ENCODE measurements at regions not wholly inside any gene's neighbourhood (a gene's known extent, or its start where the extent isn't known, plus 50 kb on each side); places are given as distances from the start of the nearest gene placed in this dataset.

- CTCF ChIA-PET, result no interaction called here
- POLR2A ChIA-PET, result no interaction called here
- no peak overlapping the region for H3K27ac ChIP-seq (ENCODE audit: low read depth, low read length)
- H3K9me3 ChIP-seq (ENCODE audit: control insufficient read depth, insufficient read depth, low read length), result peaks cover 6% of the 10 kb centered on the region; the same call in 1 of the 2 replicates
- TF ChIP-seq, protein P1, sequence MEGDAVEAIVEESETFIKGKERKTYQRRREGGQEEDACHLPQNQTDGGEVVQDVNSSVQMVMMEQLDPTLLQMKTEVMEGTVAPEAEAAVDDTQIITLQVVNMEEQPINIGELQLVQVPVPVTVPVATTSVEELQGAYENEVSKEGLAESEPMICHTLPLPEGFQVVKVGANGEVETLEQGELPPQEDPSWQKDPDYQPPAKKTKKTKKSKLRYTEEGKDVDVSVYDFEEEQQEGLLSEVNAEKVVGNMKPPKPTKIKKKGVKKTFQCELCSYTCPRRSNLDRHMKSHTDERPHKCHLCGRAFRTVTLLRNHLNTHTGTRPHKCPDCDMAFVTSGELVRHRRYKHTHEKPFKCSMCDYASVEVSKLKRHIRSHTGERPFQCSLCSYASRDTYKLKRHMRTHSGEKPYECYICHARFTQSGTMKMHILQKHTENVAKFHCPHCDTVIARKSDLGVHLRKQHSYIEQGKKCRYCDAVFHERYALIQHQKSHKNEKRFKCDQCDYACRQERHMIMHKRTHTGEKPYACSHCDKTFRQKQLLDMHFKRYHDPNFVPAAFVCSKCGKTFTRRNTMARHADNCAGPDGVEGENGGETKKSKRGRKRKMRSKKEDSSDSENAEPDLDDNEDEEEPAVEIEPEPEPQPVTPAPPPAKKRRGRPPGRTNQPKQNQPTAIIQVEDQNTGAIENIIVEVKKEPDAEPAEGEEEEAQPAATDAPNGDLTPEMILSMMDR (IDR thresholded peaks at IDR 0.05; ENCODE audit: low read depth, low read length), result no peak
- H3K4me3 ChIP-seq (ENCODE audit: low read depth, low read length), result no peak overlapping the region
- H3K27me3 ChIP-seq (ENCODE audit: control insufficient read depth, insufficient read depth, low read length), result no peaks in the 10 kb centered on the region
- DNase-seq (ENCODE audit: low read depth, low spot score), result no peak
Observed at GRCh38 chr9:119758241-119758640, 389.0 kb upstream of the BRINP1 start.

- H3K9me3 ChIP-seq (ENCODE audit: control insufficient read depth, insufficient read depth, low read length), result peaks cover 10% of the 10 kb centered on the region; the same call in 1 of the 2 replicates
- DNase-seq (ENCODE audit: low read depth, low spot score), result no peak
- ChIA-PET POLR2A (no interaction called here), CTCF (no interaction called here)
- no peak overlapping the region for H3K27ac ChIP-seq (ENCODE audit: low read depth, low read length)
- H3K4me3 ChIP-seq (ENCODE audit: low read depth, low read length), result no peak overlapping the region
- H3K27me3 ChIP-seq (ENCODE audit: control insufficient read depth, insufficient read depth, low read length), result no peaks in the 10 kb centered on the region
- TF ChIP-seq, protein P1 (IDR thresholded peaks at IDR 0.05; ENCODE audit: low read depth, low read length), result no peak
Observed at GRCh38 chr9:119739476-119739875, 370.2 kb upstream of the BRINP1 start.

DNA sequence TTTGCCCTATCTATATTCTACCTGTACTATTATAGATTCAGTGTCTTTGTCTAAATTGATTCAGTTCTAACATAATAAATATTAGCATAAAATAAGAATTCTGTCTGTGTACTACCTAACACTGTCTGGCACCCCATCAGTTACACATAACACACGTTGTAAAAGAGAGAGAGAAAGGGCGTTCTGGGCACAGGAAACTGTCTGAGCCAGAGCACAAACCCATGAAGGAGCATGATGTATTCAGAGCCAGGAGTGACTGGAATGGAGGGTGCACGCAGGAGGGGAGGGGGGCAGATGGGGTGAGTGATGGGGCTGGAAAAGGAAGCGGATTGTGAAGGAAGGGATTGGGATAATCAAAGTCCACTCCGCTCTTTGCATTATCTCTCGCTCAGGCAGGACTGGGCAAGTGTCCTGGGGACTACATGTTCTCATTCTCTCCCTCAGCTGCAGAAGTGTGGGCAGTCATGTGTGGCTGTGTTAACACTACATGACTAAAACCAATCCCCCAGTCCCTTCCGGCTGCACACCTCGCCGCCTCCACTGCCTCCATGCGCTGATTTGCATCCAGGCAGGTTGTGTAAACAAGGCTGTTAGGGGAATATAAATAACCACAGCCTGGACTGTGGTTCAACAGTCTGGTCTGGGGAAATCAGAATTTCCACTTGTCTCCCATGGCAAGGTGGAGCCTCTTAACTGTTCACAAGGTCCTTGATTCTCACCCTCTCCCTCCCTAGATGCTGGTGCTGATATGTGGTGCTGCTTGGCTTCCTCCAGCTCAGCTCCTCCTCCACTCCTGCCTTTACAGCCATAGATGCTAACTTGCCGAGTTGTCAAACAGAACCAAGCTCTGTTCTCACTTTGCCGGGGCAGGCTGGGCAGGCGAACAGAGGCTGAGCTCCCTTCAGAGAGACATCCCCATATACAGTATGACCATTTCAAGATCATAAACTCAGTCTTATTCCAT, 367.5 kb upstream of the BRINP1 start:
- H3K27ac ChIP-seq (ENCODE audit: low read depth, low read length), result no peak overlapping the region
- no peak for DNase-seq (ENCODE audit: low read depth, low spot score)
- H3K27me3 ChIP-seq (ENCODE audit: control insufficient read depth, insufficient read depth, low read length), result no peaks in the 10 kb centered on the region
- POLR2A ChIA-PET, result no interaction called here
- CTCF ChIA-PET, result no interaction called here
- no peak overlapping the region for H3K4me3 ChIP-seq (ENCODE audit: low read depth, low read length)
- TF ChIP-seq, protein P1 (IDR thresholded peaks at IDR 0.05; ENCODE audit: low read depth, low read length), result no peak
- peaks cover 10% of the 10 kb centered on the region; the same call in 1 of the 2 replicates for H3K9me3 ChIP-seq (ENCODE audit: control insufficient read depth, insufficient read depth, low read length)

GRCh38 chr9:119727988-119728387, 358.8 kb upstream of the BRINP1 start:
- ChIA-PET CTCF (no interaction called here), POLR2A (no interaction called here)
- Histone ChIP-seq H3K27ac (ENCODE audit: low read depth, low read length) (no peak overlapping the region), H3K9me3 (ENCODE audit: control insufficient read depth, insufficient read depth, low read length) (peaks cover 7% of the 10 kb centered on the region; the same call in 1 of the 2 replicates), H3K4me3 (ENCODE audit: low read depth, low read length) (no peak overlapping the region), H3K27me3 (ENCODE audit: control insufficient read depth, insufficient read depth, low read length) (no peaks in the 10 kb centered on the region)
- DNase-seq (ENCODE audit: low read depth, low spot score), result no peak
- TF ChIP-seq, protein P1 (IDR thresholded peaks at IDR 0.05; ENCODE audit: low read depth, low read length), result no peak

- CTCF ChIA-PET, result no interaction called here
- Histone ChIP-seq H3K9me3 (ENCODE audit: control insufficient read depth, insufficient read depth, low read length) (peaks cover 4% of the 10 kb centered on the region; the same call in 1 of the 2 replicates), H3K4me3 (ENCODE audit: low read depth, low read length) (no peak overlapping the region), H3K27ac (ENCODE audit: low read depth, low read length) (no peak overlapping the region), H3K27me3 (ENCODE audit: control insufficient read depth, insufficient read depth, low read length) (no peaks in the 10 kb centered on the region)
- TF ChIP-seq, protein P1 (IDR thresholded peaks at IDR 0.05; ENCODE audit: low read depth, low read length), result no peak
- POLR2A ChIA-PET, result no interaction called here
- DNase-seq (ENCODE audit: low read depth, low spot score), result no peak
Observed at GRCh38 chr9:119726035-119726434, 356.8 kb upstream of the BRINP1 start.

Data from AG04450 (cell line).